ENCODE measurements at regions not wholly inside any gene's neighbourhood (a gene's known extent, or its start where the extent isn't known, plus 50 kb on each side); places are given as distances from the start of the nearest gene placed in this dataset.
"Not testable (repeated sequence)": the region's sequence is repeated elsewhere in the genome, so short reads cannot be mapped to it uniquely, and the experiment has no call there.

DNA sequence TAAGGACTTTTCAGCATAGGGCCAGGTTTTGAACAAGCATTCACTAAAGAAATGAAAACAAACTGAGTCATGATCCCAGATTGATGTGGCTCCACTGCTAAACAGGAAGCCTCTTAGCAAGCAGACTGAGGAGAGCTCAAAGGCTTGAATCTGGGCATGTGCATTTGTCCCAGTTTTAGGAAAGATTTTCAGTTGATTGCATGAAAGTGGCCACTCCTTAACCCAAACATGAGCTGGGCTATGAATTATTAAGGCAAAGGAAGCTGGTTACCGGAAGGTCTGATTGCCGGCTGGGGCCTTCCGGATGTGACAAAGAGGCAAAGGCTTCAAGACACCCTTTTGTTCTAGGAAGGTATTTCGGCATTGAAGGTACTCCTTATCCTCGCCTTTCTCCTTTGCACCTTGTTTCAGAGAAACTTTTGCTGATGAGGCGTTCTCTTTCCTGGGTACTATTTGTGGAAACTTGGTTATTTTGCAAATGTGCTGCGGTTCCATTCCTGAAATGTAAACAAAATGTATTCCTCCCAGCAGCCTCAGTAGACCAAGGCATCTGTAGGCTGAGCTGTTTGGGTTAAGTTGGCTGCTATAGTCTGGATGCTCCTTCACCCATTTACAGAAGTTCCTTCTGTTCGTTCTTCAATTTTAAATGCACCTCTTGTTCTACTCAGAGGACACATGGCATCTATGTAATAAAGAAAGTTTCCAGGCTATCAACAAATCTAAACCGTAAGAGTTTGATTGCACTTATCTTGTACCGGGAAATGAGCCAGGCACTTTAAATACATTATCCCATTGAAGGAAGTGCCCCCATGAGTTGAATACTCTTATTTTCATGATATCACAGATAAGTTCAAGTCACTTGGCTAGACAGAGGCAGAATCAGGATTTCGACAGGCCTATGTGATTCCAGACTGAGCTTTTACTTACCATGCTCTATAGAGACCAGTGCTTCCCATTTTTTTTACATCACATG, 115.6 kb upstream of the METAP2 start:
- Mint-ChIP-seq H3K36me3 (no peaks in the 10 kb centered on the region), H3K9me3 (no peaks in the 10 kb centered on the region), H3K27ac (peak overlapping the region in 1 of 2 donors; percentile 13)
- ATAC-seq, result no peak
- no peak for DNase-seq (ENCODE audit: low spot score in 2 of 2)

- DNase-seq (ENCODE audit: low spot score in 2 of 2), result no peak
- Mint-ChIP-seq H3K36me3 (no peaks in the 10 kb centered on the region), H3K9me3 (no peaks in the 10 kb centered on the region), H3K27ac (no peak overlapping the region)
- no peak for ATAC-seq
These were observed 108.0 kb upstream of the METAP2 start for GRCh38 chr12:95365912-95366311.

- H3K36me3 Mint-ChIP-seq, result no peaks in the 10 kb centered on the region
- no peak overlapping the region for H3K27ac Mint-ChIP-seq
- no peaks in the 10 kb centered on the region for H3K9me3 Mint-ChIP-seq
- DNase-seq (ENCODE audit: low spot score in 2 of 2), result no peak
- ATAC-seq, result no peak
These were observed 105.0 kb upstream of the METAP2 start for GRCh38 chr12:95368931-95369330.

GRCh38 chr12:95371571-95371970, 102.4 kb upstream of the METAP2 start:
- Mint-ChIP-seq H3K9me3 (no peaks in the 10 kb centered on the region), H3K27ac (no peak overlapping the region), H3K36me3 (no peaks in the 10 kb centered on the region)
- no peak for ATAC-seq
- no peak for DNase-seq (ENCODE audit: low spot score in 2 of 2)

DNA sequence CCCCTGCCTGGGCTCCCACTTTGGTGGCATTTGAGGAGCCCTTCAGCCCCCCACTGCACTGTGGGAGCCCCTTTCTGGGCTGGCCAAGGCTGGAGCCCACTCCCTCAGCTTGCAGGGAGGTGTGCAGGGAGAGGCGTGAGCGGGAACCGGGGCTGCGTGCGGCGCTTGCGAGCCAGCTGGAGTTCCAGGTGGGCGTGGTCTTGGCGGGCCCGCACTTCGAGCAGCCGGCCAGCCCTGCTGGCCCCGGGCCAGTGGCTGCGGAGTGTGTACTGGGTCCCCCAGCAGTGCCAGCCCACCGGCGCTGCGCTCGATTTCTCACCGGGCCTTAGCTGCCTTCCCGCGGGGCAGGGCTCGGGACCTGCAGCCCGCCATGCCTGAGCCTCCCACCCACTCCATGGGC, 94.5 kb upstream of the METAP2 start:
- DNase-seq (ENCODE audit: low spot score in 2 of 2); H3K27ac Mint-ChIP-seq; H3K36me3 Mint-ChIP-seq; ATAC-seq; H3K9me3 Mint-ChIP-seq: not testable (repeated sequence)

- not testable (repeated sequence) for DNase-seq (ENCODE audit: low spot score in 2 of 2); ATAC-seq; H3K9me3 Mint-ChIP-seq; H3K36me3 Mint-ChIP-seq
- H3K27ac Mint-ChIP-seq, result peak overlapping the region in 1 of 2 donors; percentile 14
These were observed 93.6 kb upstream of the METAP2 start for GRCh38 chr12:95380334-95380733.

DNA sequence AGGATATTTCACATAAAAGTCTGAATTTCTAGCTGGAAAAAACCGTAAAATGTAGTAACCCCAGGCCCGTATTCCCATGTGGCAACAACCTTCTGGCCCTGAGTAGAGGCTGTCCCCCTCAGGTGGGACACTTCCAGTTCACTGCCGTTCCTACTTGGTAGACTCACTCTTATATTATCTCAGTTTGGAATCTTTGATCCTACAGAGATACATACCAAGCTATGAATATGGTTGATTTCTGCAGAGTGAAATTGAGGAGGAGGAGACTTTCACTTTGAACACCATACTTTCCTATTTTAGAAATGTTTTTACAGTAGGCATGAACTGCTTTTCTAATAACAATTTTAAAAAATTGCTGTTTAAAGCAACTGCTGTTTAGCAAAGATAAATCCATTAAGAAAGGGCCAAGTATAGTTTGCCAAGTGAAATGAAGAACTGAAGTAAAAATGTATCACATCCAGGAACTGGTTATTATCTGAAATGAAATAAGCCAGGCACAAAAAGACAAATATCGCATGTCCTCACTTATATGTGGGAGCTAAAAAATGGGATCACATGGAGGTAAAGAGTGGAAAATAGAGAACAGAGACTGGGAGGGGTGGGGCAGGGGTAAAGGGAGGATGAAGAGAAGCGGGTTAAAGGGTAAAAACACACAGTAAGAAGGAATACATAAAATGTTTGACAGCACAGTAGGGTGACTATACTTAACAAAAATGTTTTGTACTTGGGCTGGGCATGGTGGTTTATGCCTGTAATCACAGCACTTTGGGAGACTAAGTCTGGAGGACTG, 92.8 kb upstream of the METAP2 start:
- Mint-ChIP-seq H3K27ac (no peak overlapping the region), H3K9me3 (peaks cover 0 to 4% of the 10 kb centered on the region in 2 donors), H3K36me3 (no peaks in the 10 kb centered on the region)
- DNase-seq (ENCODE audit: low spot score in 2 of 2) (no peak), ATAC-seq (no peak)

GRCh38 chr12:95383920-95384319, 90.0 kb upstream of the METAP2 start:
- H3K36me3 Mint-ChIP-seq; DNase-seq (ENCODE audit: low spot score in 2 of 2); H3K27ac Mint-ChIP-seq; ATAC-seq; H3K9me3 Mint-ChIP-seq: not testable (repeated sequence)

DNA sequence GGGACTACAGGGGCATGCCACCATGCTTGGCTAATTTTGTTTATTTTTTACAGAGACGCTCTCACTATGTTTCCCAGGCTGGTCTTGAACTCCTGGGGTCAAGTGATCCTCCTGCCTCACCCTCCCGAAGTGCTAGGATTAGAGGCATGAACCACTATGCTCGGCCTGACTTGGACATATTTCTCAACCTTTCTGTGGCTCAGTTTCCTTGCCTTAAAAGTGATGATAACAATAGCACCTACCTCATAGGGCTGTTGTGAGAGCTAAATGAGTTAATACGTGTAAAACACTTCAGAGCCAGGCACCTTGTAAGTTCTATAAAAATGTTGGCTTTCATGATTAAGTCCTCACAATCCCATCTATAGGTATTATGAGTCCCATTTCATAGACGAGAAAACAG, 89.2 kb upstream of the METAP2 start:
- ATAC-seq, result no peak
- DNase-seq (ENCODE audit: low spot score in 2 of 2), result no peak
- Mint-ChIP-seq H3K27ac (no peak overlapping the region), H3K9me3 (peaks cover 0 to 4% of the 10 kb centered on the region in 2 donors), H3K36me3 (no peaks in the 10 kb centered on the region)

GRCh38 chr12:95385246-95386035, 88.5 kb upstream of the METAP2 start:
- Mint-ChIP-seq H3K36me3 (no peaks in the 10 kb centered on the region), H3K9me3 (peaks cover 0 to 4% of the 10 kb centered on the region in 2 donors), H3K27ac (no peak overlapping the region)
- DNase-seq (ENCODE audit: low spot score in 2 of 2) (no peak), ATAC-seq (no peak)

DNA sequence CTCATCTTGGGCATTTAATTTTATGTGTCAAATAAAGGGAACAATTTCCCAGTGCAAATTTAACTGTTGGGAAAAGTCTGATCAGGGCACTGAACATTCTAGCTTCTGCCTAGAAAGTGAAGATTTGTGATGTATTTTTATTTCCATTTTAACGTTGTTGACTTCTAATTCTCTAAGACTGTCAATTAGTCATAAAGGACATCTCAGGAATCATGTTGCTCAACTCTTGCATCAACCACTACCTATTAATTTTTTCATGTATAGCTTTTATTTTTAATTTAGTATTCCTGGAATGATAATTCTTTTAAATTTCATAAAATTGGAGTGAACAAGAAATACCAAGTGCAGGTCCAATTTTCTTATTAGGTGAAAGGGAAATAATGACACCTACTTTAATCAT, 87.9 kb upstream of the METAP2 start:
- no peak for DNase-seq (ENCODE audit: low spot score in 2 of 2)
- Mint-ChIP-seq H3K36me3 (no peaks in the 10 kb centered on the region), H3K9me3 (peaks cover 0 to 4% of the 10 kb centered on the region in 2 donors), H3K27ac (no peak overlapping the region)
- ATAC-seq, result no peak

DNA sequence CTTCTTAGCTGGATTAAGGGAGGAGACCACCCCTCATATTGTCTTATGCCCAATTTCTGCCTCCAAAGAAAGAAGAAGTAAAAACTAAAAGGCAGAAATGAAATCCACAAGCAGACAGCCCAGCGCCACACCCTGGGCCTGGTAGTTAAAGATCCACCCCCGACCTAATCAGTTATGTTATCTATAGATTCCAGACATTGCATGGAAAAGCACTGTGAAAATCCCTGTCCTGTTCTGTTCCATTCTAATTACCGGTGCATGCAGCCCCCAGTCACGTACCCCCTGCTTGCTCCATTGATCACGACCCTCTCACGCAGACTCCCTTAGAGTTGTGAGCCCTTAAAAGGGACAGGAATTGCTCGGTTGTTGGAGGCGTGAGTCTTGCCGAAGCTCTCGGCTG, 85.7 kb upstream of the METAP2 start:
- not testable (repeated sequence) for H3K27ac Mint-ChIP-seq; DNase-seq (ENCODE audit: low spot score in 2 of 2); H3K9me3 Mint-ChIP-seq; H3K36me3 Mint-ChIP-seq; ATAC-seq

DNA sequence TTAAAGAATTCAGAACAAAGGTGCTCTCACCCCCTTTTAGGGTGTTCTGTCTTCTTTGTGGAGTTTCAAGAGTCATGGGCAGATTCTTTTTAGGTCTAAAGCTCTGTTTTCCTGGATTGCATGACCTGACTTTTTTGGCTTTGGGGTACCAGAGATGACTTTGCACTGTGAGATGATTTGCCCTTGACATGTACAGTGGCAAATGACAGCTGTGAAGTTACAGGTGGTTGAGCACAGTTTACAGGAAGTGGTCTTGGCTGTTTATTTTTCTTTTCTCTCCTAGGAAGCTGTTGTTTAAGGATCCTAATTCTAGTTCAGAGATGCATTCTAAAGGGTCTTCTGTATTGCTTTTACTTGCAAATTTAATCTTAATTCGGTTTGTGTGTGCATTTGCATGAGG, 83.8 kb upstream of the METAP2 start:
- H3K27ac Mint-ChIP-seq, result no peak overlapping the region
- H3K36me3 Mint-ChIP-seq, result peaks cover 5 to 22% of the 10 kb centered on the region in 2 donors
- no peak for ATAC-seq
- DNase-seq (ENCODE audit: low spot score in 2 of 2), result no peak
- H3K9me3 Mint-ChIP-seq, result peaks cover 0 to 18% of the 10 kb centered on the region in 2 donors

DNA sequence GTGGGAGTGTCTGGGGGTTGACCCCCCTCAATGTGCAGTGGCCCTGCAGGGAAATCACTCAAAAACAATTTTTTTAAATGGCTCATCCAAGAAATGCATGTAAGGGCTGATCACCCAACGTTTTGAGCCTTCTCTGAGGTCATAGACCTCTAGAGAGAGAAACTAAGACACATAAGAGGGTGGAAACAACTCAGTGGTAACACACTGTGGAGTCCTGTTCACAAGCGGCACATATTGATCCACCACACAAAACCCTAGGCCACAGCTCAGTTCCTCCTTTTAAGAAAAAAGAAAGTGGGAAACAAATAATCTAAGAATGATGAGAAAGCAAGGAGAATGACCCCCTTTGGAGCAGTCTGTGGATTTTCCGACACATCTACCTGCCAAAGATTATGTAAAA, 83.0 kb upstream of the METAP2 start:
- ATAC-seq (no peak), DNase-seq (ENCODE audit: low spot score in 2 of 2) (no peak)
- H3K27ac Mint-ChIP-seq, result no peak overlapping the region
- H3K9me3 Mint-ChIP-seq, result peaks cover 0 to 19% of the 10 kb centered on the region in 2 donors
- peaks cover 5 to 24% of the 10 kb centered on the region in 2 donors for H3K36me3 Mint-ChIP-seq

GRCh38 chr12:95393191-95393790, 80.7 kb upstream of the METAP2 start:
- Mint-ChIP-seq H3K27ac (no peak overlapping the region), H3K9me3 (peaks cover 0 to 19% of the 10 kb centered on the region in 2 donors), H3K36me3 (peaks cover 5 to 28% of the 10 kb centered on the region in 2 donors)
- ATAC-seq, result no peak
- DNase-seq (ENCODE audit: low spot score in 2 of 2), result no peak

DNA sequence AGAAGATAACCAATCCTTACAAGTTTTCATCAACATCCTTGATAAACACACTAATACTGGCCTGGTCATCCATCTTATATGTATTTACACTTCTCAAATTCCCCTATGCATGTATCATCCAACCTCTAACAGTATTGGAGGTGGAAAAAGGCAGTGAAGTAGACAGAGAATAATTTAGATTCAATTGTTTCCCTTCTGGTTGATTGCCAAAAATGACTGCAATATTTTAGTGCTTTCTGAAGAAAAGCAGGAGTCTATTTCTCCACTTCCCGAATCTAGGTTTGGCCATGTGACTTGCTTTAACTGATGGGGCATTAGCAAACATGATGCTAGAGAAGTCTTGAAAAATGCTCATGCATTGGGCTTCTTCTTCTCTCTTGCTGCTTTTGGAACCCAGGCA, 78.3 kb upstream of the METAP2 start:
- H3K9me3 Mint-ChIP-seq, result peaks cover 0 to 22% of the 10 kb centered on the region in 2 donors
- no peak overlapping the region for H3K27ac Mint-ChIP-seq
- H3K36me3 Mint-ChIP-seq, result peaks cover 5 to 28% of the 10 kb centered on the region in 2 donors
- no peak for ATAC-seq
- no peak for DNase-seq (ENCODE audit: low spot score in 2 of 2)
